Activated CD4-positive, alpha-beta T cell treated with anti-CD3 and anti-CD28 coated beads, Interleukin-10, Interleukin-2, amounts not matched to agents 100 ng/mL and 50 ng/mL, durations not matched to agents 16 hours and 8 hours (primary cell): ENCODE measurements at regions not wholly inside any gene's neighbourhood (a gene's known extent, or its start where the extent isn't known, plus 50 kb on each side); places are given as distances from the start of the nearest gene placed in this dataset.

ENCODE experiments used
- DNase-seq: peaks from one replicate; pipeline ENCODE4 v3.0.0-alpha.2; 2020

DNA sequence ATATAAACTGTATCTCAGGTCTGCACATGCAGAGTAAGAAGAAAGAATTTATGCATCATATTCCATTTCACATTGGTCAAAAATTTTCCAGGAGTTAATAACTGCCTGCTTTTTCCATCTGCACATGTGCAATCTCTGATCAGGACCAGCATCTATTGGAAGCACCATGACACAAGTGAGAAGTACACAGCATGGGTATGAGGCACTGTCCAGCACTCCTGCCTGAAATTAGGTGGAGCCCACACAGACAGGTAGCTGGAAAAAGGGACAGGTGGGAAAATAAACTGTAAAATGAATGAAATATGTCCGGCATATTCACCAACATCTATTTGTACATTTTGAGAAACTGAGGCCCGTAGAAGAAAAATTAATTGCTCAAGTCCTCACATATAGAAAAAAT is 609.2 kb upstream of the NXPH2 start:
- no peak for DNase-seq

DNA sequence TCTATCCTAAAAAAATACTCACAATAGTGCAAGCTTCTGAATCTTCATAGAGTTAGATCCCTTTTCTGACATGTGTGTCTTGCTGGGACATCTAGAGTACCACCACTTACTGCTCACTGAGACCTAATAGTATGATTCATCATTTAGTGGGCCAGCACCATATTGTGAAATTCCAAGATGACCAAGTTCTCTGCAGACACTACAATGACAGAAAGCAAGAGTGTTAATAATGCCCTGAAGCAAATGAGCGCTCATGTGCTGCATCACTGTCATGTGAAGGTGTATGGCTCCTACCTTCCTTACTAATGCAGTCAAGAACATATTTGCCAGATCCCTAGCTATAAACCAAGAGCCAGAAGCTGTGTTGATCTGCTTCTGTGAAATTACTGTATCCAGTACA is 606.2 kb upstream of the NXPH2 start:
- no peak for DNase-seq

DNA sequence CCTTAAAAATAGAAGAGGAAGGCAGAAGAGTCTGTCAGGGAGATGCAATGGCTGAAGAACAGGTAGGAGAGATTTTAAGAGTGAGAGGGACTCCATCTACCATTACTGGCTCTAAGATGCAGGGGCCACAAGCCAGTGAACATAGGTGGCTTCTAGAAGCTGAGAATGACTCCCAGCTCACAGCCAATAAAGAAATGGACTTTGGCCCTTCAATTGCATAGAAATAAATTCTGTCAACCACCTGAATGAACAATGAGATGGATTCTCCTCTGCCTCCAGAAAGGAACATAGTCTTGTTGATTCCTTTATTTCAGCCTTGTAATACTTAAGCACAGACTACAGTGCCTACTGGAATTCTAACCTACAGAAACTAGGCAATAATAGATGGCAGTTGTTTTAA is 603.3 kb upstream of the NXPH2 start:
- DNase-seq: no peak

DNA sequence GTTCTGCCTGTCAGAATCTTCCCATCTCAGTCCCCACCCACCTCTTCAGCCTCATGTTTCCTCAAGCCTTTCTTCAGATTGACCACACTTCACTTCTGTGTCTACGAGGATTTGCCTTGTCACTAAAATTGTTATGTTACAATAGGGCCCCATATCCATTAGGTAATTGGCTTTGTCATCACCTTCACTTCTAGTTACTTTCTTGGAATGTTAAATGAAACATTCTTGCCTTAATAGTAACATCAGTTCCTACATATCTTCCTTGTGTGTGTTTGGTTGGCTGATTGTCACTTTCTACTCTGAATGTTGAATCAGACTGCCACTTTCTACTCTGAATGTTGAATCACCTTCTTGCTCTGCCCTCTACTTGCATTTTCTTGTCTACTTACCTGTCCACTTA is 599.9 kb upstream of the NXPH2 start:
- DNase-seq: no peak

DNA sequence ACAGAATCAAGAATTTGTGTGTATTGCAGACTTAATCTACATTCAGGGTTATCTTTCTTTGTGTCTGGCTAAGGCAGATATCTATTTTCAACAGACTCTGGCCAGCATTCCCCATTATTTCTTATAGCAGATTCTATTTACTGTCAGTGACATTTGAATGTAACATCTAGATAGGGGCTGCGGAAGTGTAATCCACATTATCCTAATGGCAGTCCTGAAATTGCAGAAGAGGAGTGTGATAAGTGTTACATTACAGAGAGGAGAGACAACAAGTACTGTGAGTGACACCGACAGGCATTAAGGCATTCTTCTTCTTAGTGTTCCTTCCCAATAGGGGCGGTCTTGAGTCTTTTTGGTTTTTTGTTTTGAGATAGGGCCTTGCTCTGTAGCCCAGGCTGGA is 598.2 kb upstream of the NXPH2 start:
- no peak for DNase-seq

DNA sequence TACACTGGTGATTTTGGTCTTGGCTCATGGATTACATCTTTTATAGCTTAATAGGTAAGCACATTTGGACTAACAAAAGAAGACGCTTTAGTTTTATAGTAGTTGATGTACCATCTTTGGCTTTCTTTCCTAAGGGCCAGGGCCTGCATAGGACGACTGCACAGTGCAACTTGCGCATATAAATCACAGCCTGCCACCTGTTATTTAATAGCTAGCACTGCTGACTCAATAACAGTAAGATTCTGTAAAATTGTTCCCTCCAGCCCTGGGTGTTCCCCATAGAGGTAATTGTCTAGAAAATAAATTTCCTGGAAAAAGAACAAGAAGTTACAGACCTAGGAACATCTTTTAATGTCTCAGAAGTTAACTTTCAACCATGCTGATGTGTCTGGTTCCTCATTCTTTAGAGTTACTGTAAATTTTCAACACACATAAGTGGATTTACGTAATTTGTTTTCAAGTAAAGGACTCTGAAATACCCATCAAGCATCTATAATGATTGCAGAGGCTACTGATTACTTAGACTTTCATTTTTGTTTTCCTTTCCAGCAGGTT is 594.2 kb upstream of the NXPH2 start:
- DNase-seq: no peak

DNA sequence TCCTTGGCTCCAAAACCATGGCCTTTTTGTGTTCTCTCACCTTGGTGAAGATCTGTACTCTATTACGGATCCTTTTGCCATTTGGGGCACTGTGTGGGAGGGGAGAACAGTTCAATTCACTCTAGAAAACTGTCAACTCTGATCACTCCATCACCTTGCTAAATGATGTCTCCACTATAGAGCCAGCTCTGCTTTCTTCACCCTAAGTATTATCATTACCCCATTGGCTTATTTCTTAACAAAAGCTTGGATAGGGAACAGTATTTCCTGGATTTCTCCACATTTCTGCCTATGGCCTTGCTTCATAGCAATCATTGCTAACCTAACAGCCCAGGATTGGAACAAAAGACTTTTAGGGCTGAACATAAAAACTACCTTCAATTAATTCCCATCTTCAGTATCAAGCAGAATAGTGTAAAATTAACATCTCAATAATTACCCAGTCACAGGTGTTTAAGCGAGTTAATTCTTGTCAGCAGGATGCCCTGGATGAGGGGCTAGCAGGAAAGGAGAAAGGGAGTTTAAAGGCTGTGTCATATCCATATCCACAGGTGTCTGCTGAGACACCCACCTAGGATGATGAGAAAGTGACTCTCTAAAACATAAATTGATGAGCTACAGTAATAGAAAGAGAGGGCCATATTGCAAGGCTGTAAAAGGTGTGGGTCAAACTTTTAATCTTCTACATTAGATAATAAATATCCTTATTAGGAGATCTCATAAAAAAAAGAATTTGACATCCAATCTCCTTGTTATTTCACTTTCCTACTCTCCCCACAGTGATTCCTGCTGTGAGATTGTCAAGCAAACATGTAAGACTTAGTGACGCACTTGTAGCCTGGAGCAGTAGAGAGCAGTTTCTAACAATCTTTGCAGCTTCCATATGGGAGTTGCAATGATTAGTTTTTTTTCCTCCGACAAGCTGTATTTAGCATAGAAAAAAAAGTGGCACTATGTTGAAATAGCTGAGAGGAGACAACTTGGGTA is 589.5 kb upstream of the NXPH2 start:
- no peak for DNase-seq

DNA sequence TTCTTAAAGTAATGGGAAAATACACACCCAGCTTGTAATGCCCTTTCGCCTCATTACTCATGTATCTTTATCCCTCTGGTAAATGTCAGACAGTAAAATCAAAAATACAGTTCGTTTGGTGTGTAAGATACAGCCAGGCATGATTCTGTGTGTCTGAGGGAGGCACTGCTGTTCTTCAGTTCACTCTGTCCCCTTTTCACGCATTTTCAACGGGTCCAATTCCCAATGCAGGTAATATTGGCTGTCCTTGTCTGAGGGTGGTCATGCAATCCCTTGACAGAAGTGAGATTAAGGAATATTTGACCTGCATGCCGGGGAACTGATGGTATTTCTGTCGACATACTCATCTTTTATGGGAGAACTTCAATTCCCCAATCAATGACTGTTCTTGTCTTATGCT is 587.2 kb upstream of the NXPH2 start:
- DNase-seq: no peak

DNA sequence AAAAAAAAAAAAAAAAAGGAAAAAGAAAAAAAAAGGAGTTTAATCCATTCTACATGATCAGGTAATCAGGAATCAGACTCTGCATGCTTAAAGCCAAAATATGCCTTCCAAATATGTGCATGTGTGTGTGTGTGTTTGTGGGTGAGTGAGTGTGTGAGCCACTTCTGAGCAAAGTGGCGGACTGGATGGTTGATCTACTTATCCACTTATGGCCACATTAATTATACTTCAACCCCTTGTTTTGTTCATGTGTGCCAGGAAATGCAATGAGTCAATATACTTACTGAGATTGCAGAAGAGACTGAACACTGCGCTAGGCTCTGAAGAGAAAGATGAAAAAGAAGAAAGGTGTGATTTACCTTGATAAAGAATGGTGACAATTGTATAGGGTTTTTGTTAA is 586.5 kb upstream of the NXPH2 start:
- DNase-seq: no peak

DNA sequence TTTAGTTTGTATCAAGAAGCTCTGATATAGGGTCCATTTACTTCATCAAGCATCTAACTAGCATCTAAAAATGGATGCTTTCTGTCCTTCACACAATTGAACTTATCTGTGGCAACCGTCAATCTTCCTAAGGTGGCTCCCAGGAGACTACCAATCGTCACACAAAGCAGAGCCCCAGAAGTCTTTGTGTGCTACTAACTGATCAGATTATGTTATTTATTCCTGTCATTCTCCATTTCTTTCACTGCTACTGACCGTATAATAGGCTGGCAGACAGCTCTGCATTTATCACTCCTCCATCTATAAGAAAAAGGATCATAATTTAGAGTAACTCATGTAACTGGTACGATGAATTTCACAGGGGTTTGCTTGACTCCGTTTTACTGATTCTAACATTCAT is 585.0 kb upstream of the NXPH2 start:
- no peak for DNase-seq

DNA sequence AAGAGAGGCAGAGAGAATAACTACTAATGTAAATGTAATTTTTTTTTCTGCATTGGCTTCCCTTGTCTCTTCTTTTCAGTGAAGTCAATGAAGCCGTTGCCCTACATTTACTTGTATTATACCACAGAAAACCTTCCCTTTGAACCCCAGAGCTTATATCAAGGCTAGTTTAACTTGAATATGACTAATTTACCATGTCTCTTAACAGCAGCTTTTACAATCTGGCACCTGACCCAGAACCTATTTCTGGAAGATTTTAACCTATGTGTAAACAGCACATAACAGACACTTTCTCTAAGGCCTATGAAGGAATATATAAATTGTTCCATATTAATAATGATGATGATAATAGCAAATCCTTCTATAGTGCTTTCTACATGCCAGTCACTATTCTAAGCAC is 580.5 kb upstream of the NXPH2 start:
- DNase-seq: no peak

DNA sequence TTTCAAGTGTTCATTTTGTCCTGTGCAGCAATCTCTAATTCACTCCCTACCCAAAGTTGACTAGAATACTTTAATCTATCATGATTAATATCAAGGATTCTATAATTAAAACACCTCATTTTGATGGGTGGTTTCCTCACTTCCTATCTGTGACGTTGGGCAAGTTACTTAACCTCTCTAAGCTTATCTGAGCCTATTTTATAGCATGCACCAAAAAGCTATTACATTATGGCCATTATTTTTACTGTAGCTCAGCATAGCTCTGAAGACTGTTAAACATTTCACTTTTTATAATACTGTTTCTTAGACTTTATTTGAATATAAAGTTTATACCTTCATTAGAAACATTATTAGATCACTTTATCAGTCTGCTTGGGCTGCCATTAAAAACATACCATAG is 579.6 kb upstream of the NXPH2 start:
- no peak for DNase-seq

DNA sequence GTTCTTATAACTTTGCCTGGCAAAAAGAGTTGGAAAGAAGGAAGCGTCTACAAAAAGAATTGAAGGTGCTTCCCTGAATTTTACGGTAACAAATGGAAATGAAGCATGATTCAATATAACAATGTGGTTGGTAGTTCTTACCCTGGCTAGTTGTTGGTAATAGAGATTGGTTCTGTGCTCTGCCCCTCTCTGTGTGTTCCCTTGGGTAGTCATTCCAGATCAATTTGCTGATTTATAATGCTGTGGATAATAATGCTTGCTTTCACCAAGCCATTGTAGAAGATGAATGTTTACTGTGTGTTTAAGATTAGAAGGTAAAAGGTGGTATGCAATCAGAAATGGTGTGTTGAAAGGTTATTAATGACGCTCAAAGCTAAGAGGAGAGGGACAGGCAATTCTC is 577.8 kb upstream of the NXPH2 start:
- no peak for DNase-seq

DNA sequence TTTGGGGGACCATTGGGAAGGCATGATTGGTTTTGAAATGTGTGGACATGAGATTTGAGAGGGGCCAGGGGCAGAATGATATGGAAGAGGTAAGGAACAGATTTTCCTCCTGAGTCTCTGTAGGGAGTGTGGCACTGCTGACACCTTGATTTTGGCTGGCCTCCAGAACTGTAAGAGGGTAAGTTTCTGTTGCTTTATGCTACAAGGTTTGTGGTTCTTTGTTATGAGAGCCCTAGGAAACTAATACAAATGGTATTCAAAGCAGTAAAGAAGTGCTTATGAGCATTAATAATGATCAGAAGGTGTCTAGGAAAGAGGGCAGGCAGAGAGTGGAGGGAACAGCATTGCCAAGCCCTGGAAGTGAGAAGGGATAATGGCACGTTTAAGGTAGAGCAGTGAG is 574.3 kb upstream of the NXPH2 start:
- no peak for DNase-seq

DNA sequence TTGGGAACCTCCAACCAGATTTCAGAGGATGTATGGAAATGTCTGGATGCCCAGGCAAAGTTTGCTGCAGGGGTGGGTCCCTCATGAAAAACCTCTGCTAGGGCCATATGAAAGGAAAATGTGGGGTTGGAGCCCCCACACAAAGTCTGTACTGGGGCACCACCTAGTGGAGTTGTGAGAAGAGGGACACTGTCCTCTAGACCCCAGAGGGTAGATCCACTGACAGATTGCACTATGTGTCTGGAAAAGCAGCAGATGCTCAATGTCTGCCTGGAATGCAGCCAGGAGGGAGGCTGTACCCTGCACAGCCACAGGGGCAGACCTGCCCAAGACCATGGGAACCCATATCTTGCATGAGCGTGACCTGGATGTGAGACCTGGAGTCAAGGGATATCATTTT is 573.7 kb upstream of the NXPH2 start:
- no peak for DNase-seq

DNA sequence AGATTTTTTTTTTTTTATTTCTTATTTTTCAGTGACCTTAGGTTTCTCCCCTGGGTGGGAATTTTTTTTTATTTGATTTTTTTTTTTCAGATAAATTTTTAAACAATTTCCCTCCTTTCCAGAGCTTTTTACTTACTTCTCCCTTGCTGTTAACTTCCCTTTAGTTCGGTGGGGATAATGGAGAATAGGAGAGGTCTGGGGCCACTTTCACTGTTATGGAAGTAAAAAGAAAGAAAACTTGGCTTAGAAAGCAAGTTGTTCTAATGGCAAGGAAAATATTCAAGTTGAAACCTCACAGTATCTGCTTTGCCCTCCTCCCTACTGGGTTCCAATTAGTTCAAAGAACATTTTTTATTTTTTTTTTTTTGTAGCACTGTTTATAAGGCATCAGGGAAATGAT is 537.1 kb upstream of the NXPH2 start:
- DNase-seq: no peak

DNA sequence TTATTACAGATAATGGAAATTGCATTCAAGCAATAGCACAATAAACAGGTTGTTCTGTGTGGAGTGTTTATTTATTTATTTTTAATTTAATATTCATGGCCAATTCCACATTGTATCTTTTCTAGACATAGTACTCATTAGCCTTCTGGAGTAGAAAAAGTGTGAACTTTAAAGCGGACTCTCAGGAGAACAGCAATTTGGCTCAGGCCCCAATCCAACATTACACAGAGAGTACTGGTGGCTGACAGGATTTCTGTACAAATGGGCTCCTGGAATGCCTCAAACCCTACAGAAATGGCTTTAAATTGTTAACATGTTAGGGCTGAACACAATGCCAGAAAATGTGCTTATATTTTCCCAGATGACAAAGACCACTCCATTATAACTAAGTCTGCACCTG is 533.9 kb upstream of the NXPH2 start:
- no peak for DNase-seq

DNA sequence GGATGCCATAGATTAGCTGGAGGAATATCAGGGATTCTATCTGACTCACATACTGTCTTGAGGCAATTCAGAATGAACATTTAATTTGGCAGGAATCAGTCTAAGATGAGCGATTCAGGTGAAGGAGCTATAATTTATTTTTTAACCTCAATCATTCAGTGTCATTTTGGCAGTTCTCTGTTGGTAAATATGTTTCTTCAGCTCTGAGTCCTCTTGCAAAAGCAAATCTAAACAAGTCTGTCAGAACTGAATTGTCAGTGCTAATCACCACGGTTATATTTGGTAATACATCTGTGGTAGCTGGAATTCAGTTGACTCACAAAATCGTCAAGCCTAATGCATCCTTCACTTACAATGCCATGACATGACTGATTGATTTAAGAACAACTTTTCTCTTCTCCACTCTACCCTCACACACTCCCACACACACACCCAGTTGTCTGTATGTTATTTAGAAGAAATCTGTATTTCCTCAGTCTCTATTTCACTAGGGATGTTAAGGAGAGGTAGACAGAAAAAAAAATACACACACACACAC is 516.6 kb upstream of the NXPH2 start:
- no peak for DNase-seq

DNA sequence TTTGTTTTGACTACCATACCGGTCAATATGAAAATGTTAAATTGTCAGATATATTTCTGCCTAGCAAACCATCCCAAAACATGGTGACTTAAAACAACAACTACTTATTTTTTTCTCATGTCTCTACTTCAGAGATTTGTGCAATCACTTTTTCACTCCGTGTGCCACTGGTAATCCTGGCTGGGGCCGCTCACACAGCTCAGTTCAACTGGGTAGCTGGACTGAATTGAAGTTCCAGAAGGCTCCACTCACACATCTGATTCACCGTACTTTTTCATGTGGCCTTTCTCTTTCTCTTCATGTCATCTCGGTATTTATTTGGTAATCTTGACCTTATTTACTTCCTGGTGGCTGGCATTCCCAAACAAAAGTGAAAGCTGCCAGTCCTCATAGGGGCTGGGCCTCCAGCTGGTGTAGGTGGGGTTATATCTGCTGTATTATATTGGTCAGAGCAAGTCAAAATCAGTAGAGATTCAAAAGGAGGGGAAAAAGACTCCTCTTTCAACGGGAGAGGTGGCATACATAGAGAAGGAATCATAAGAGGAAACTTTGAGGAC is 513.9 kb upstream of the NXPH2 start:
- DNase-seq: no peak

DNA sequence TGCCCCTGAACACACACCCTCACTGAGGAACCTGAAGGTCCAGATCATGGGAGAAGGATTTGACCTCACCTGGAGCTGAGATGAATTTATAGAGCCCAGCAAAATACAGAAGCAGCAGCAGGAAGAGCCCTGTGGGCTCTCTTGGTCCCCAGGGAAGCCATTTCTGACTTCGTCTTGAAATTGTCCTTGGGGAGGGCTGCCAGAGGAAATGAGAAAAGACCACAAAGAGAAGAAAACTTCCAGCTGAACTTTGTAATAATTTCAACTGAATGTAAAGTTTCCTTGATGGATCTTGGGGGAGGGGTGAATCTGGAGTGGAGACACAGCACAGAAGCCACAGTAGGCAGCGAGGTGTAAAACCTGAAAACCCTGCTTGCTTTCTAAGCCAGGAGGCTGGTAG is 500.9 kb upstream of the NXPH2 start:
- DNase-seq: no peak

DNA sequence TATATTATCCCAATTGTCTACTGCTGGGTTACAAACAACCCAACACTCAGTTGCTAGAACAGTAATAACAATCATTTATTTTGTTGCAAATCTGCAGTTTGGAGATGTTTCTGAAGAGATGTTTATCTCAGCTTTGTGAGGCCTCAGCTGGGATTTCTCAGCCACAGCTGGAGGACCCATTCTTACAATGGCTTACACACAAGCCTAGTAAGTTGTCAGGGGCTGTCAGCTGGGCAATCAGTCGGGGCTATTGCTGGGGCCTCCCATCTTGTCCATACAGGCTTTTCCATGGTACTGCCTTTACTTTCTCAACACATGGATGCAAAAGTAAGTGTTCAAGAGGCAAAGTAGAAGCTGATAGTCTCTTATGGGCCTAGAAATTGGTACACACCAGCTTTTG is 491.7 kb upstream of the NXPH2 start:
- no peak for DNase-seq

DNA sequence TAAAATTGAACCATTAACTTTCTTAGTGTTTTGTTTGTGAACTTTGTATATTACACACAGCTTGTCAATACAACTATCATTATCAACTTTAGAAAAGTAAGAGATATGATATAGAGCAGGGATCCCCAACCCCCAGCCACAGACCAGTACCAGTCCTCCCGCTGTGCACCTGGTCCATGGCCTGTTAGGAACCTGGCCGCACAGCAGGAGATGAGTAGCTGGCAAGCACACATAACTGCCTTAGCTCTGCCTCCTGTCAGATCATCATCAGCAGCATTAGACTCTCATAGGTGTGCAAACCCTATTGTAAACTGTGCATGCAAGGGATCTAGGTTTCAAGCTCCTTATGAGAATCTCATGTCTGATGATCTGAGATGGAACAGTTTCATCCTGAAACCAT is 491.0 kb upstream of the NXPH2 start:
- no peak for DNase-seq

DNA sequence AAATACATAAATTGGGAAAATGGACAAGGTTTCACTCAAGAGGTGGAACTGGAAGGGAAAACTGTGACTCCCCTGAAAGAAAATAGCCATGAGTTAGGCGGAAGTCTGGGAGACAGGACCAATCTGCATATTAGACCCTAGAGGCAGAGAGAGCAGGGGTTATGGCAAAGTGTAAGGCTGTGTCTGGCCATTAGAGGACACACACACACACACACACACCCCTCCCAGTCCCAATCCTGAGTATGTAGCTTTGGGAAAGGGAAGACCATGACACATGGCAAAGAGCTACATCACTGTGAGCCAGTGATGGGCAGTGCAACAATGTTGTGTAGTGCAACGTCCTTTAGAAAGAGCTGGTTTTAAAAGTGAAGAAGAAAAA is 479.9 kb upstream of the NXPH2 start:
- no peak for DNase-seq

DNA sequence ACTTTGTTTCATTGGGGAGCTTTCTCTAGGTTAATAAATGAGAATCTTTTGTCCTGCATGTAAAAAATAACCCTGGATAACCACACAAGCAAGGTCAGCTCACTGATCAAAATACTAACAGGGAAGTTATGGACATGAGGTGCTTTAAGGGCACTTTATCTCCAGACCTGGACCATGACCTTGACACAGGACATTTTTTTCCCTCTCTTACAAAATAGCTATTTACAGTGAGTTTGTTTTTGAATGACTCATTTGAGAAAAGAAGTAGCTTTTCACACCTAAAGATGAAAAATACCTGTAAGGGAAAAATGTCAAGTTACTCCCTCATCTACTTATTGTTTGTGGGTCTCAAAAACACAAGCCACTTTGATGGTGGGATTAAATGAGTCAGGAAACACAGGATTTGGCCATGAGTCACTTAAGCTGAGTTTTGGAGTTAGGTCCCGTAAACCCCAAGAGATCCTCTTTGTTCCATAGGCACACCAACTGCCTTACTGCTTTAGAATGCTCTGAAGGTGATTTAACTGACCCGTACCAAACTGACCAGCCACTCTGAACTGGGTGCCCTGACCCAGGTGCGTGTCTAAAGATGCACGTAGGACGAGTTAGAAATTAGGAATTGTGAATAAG is 479.3 kb upstream of the NXPH2 start:
- no peak for DNase-seq
